GM23338 (cell line): ENCODE measurements at regions not wholly inside any gene's neighbourhood (a gene's known extent, or its start where the extent isn't known, plus 50 kb on each side); places are given as distances from the start of the nearest gene placed in this dataset.

Source experiments
- CREB1 ChIP-seq: fragments of 250-450 bp; sonication (Bioruptor Pico); IDR thresholded peaks from 2 replicates; pipeline ENCODE4 v1.5.0; 2020; ENCODE audit warnings: low read depth, mild to moderate bottlenecking, moderate library complexity
- EZH2 ChIP-seq: fragments of 200-600 bp; sonication (generic); IDR thresholded peaks from one replicate; pipeline ENCODE4 v1.8.0; 2017; ENCODE audit warnings: antibody characterized with exemption, mild to moderate bottlenecking, low read depth; ENCODE audit not compliant: unreplicated experiment
- EZH2phosphoT487 ChIP-seq: fragments of 200-600 bp; sonication (generic); IDR thresholded peaks from one replicate; pipeline ENCODE4 v1.8.1; 2018; ENCODE audit warnings: antibody characterized with exemption; ENCODE audit not compliant: unreplicated experiment
- JUNB ChIP-seq: IDR thresholded peaks from one replicate; pipeline ENCODE4 v1.6.1; 2016; ENCODE audit warnings: antibody characterized with exemption; ENCODE audit not compliant: unreplicated experiment
- POLR2AphosphoS5 ChIP-seq: IDR thresholded peaks from 2 replicates; pipeline ENCODE4 v1.6.1; 2016; ENCODE audit warnings: antibody characterized with exemption, low read depth
- STAT1 ChIP-seq: IDR thresholded peaks from one replicate; pipeline ENCODE4 v1.6.1; 2016; ENCODE audit warnings: antibody characterized with exemption; ENCODE audit not compliant: unreplicated experiment
- TF ChIP-seq, protein P1 (sequence below), 2 experiments: fragments of 200-600 bp in 1 of 2; sonication (generic) in 1 of 2; conservative IDR thresholded peaks; 2 replicates each; pipeline versions ENCODE4 v1.5.1 to v1.6.1; 2016 to 2017; ENCODE audit warnings: antibody characterized with exemption in 2 of 2, low read depth in 2 of 2, mild to moderate bottlenecking in 2 of 2, moderate library complexity in 1 of 2

DNA sequence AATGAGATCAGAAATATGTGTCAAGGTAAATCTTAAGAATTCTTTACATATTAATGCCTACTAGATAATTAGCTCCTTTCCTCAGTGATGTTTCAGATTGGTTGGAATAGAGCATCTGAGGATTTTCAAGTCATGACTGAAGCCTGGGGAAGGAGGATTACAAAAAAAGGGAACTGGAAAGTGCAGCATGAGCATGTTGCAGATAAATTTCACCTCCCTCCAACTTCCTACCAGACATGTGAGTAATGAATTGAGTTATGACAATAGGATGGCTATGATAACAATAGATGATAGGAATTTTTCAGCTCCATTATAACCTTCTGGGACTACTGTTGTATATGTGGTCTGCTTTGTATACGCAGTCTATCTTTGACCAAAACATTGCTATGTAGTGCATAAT, 104.2 kb upstream of the RAB18 start:
- TF ChIP-seq, protein P1, sequence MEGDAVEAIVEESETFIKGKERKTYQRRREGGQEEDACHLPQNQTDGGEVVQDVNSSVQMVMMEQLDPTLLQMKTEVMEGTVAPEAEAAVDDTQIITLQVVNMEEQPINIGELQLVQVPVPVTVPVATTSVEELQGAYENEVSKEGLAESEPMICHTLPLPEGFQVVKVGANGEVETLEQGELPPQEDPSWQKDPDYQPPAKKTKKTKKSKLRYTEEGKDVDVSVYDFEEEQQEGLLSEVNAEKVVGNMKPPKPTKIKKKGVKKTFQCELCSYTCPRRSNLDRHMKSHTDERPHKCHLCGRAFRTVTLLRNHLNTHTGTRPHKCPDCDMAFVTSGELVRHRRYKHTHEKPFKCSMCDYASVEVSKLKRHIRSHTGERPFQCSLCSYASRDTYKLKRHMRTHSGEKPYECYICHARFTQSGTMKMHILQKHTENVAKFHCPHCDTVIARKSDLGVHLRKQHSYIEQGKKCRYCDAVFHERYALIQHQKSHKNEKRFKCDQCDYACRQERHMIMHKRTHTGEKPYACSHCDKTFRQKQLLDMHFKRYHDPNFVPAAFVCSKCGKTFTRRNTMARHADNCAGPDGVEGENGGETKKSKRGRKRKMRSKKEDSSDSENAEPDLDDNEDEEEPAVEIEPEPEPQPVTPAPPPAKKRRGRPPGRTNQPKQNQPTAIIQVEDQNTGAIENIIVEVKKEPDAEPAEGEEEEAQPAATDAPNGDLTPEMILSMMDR (conservative IDR thresholded peaks at IDR 0.05; ENCODE audit: low read depth in 2 of 2): no peak
- TF ChIP-seq POLR2AphosphoS5: no peak
- no peak for TF ChIP-seq EZH2
- no peak for TF ChIP-seq STAT1
- TF ChIP-seq EZH2phosphoT487: no peak
- TF ChIP-seq JUNB: no peak
- no peak for TF ChIP-seq CREB1 (CRISPR knock-in tag)
